Stimulated activated CD4-positive, alpha-beta T cell treated with anti-CD3 and anti-CD28 coated beads, Interleukin-4, amount 100 ng/mL, for 24 hours (primary cell): ENCODE measurements at regions not wholly inside any gene's neighbourhood (a gene's known extent, or its start where the extent isn't known, plus 50 kb on each side); places are given as distances from the start of the nearest gene placed in this dataset.
"Not testable (repeated sequence)": the region's sequence is repeated elsewhere in the genome, so short reads cannot be mapped to it uniquely, and the experiment has no call there.

Experiments used
- DNase-seq: peaks from one replicate; pipeline ENCODE4 v3.0.0-alpha.2; 2020

- no peak for DNase-seq
Observed at GRCh38 chr7:79531905-79532664, 78.6 kb upstream of the MAGI2 start.

GRCh38 chr7:79531116-79531515, 77.6 kb upstream of the MAGI2 start:
- DNase-seq, result no peak

GRCh38 chr7:79529881-79530235, 76.4 kb upstream of the MAGI2 start:
- DNase-seq, result no peak

- DNase-seq, result no peak
Observed at GRCh38 chr7:79529214-79529880, 75.9 kb upstream of the MAGI2 start.

- no peak for DNase-seq
Observed at GRCh38 chr7:79528421-79528820, 75.0 kb upstream of the MAGI2 start.

- DNase-seq, result no peak
Observed at GRCh38 chr7:79524048-79524447, 70.6 kb upstream of the MAGI2 start.

GRCh38 chr7:79523436-79523835, 70.0 kb upstream of the MAGI2 start:
- DNase-seq, result no peak

- no peak for DNase-seq
Observed at GRCh38 chr7:79520543-79520942, 67.1 kb upstream of the MAGI2 start.

GRCh38 chr7:79515358-79515757, 61.9 kb upstream of the MAGI2 start:
- DNase-seq, result no peak

GRCh38 chr7:79513261-79513660, 59.8 kb upstream of the MAGI2 start:
- DNase-seq, result no peak

GRCh38 chr7:79512261-79512660, 58.8 kb upstream of the MAGI2 start:
- no peak for DNase-seq

- DNase-seq, result not testable (repeated sequence)
Observed at GRCh38 chr7:79511056-79511455, 57.6 kb upstream of the MAGI2 start.

GRCh38 chr7:79507131-79507530, 53.7 kb upstream of the MAGI2 start:
- no peak for DNase-seq

GRCh38 chr7:79506481-79506880, 53.0 kb upstream of the MAGI2 start:
- no peak for DNase-seq

- no peak for DNase-seq
Observed at GRCh38 chr7:79504607-79505389, 51.3 kb upstream of the MAGI2 start.
